Gastroesophageal sphincter (tissue), 3 donors: ENCODE measurements at regions not wholly inside any gene's neighbourhood (a gene's known extent, or its start where the extent isn't known, plus 50 kb on each side); places are given as distances from the start of the nearest gene placed in this dataset.

Source experiments
- CTCF ChIP-seq, 4 experiments: fragments of 200-600 bp in 2 of 4; fragments of 450-650 bp in 2 of 4; sonication (generic) in 1 of 4; IDR thresholded peaks; one replicate each; pipeline ENCODE4 v1.5.1; 2017 to 2019; ENCODE audit warnings: antibody characterized with exemption in 4 of 4, mild to moderate bottlenecking in 2 of 4, moderate library complexity in 2 of 4
- POLR2A ChIP-seq, 2 donors: fragments of 450-650 bp; IDR thresholded peaks; one replicate each; pipeline ENCODE4 v1.6.1; 2017; ENCODE audit warnings: antibody characterized with exemption in 2 of 2, mild to moderate bottlenecking in 2 of 2, moderate library complexity in 1 of 2
- POLR2AphosphoS5 ChIP-seq: sonication (generic); formaldehyde crosslinking; IDR thresholded peaks from one replicate; pipeline ENCODE4 v1.6.1; 2017; ENCODE audit warnings: antibody characterized with exemption

- TF ChIP-seq POLR2AphosphoS5: no peak
- TF ChIP-seq CTCF (IDR thresholded peaks at IDR 0.05): no peak
- TF ChIP-seq POLR2A (IDR thresholded peaks at IDR 0.05): no peak
Observed at GRCh38 chr4:180560896-180561295, 1682.3 kb upstream of the TENM3 start.
